ENCODE measurements at regions not wholly inside any gene's neighbourhood (a gene's known extent, or its start where the extent isn't known, plus 50 kb on each side); places are given as distances from the start of the nearest gene placed in this dataset.

DNA sequence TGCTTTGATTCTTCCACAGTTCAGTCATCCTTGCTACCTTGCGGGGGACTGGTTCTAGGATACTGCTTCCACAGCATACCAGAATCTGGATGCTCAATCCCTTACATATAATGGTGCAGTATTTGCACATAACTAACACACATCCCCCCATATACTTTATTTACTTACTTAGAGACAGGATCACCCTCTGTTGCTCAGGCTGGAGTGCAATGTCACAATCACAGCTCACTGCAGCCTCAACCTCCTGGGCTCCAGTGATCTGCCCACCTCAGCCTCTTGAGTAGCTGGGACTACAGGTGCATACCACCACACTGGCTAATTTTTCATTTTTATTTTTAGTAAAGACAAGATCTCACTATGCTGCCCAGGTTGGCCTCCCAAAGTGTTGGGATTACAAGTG is 112.2 kb downstream of the GOSR1 start:
- H3K27me3 ChIP-seq (ENCODE audit: control insufficient read depth in 2 of 2, insufficient read depth in 2 of 2, low read length in 2 of 2), result no peaks in the 10 kb centered on the region
- Mint-ChIP-seq H3K4me3 (no peak overlapping the region), H3K27ac (no peak overlapping the region), H3K36me3 (no peaks in the 10 kb centered on the region), H3K9me3 (peaks cover 0 to 8% (median 3%) of the 10 kb centered on the region in 7 donors), H3K27me3 (ENCODE audit: low read depth in 3 of 3) (peaks cover 0 to 4% (median 2%) of the 10 kb centered on the region in 3 donors), H3K4me1 (no peaks in the 10 kb centered on the region)
- no peak for TF ChIP-seq CTCF (IDR thresholded peaks at IDR 0.05)
- no peak overlapping the region for H2AFZ ChIP-seq (ENCODE audit: insufficient read depth, low read depth, low read length, poor library complexity, severe bottlenecking)
- no peak overlapping the region for H3K4me2 ChIP-seq (replicated peaks; ENCODE audit: extremely low read depth, low read length, poor library complexity, severe bottlenecking)
- no peaks in the 10 kb centered on the region for H3K4me1 ChIP-seq (ENCODE audit: control insufficient read depth in 1 of 2, insufficient read depth in 2 of 2, low read length in 2 of 2)
- H4K20me1 ChIP-seq (ENCODE audit: insufficient read depth, low read length), result no peaks in the 10 kb centered on the region
- no peaks in the 10 kb centered on the region for H3K36me3 ChIP-seq (replicated peaks in 1 of 2; ENCODE audit: control insufficient read depth in 1 of 2, insufficient read depth in 2 of 2, low read length in 2 of 2)
- intact Hi-C loops (cut with micrococcal nuclease), result no loop called here
- no peak overlapping the region for H3K4me3 ChIP-seq (replicated peaks in 1 of 3; ENCODE audit: low read depth in 2 of 3, low read length in 3 of 3)
- H3K9ac ChIP-seq (ENCODE audit: insufficient read depth, low read length, poor library complexity, severe bottlenecking), result no peak overlapping the region
- DNase-seq, result no peak
- H3K79me2 ChIP-seq (ENCODE audit: insufficient read depth, low read length), result no peaks in the 10 kb centered on the region
- no peak overlapping the region for H3K27ac ChIP-seq (ENCODE audit: low read depth in 1 of 2, low read length in 2 of 2)
- WGBS (ENCODE audit: insufficient coverage), result 100% methylated on average over 1 of the region's 1 CpG
- no peaks in the 10 kb centered on the region for H3K9me3 ChIP-seq (replicated peaks in 1 of 2; ENCODE audit: control insufficient read depth in 1 of 2, insufficient read depth in 1 of 2, low read length in 2 of 2)

DNA sequence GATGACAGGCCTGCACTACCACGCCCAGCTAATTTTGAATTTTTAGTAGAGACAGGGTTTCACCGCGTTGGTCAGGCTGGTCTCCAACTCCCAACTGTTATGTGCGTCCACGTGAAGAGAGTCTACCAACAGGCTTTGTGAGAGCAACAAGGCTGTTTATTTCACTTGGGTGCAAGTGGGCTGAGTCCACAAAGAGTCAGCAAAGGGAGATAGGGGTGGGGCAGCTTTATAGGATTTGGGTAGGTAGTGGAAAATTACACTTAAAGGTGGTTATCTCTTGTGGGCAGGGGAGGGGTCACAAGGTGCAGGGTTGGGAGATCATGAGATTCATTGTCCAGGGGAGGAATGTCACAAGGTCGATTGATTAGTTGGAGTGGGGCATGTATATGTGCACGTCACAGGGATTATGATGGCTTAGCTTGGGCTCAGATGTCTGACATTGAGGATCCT is 111.6 kb downstream of the GOSR1 start:
- H3K27me3 ChIP-seq (ENCODE audit: control insufficient read depth in 2 of 2, insufficient read depth in 2 of 2, low read length in 2 of 2), result no peaks in the 10 kb centered on the region
- H3K36me3 ChIP-seq (replicated peaks in 1 of 2; ENCODE audit: control insufficient read depth in 1 of 2, insufficient read depth in 2 of 2, low read length in 2 of 2), result no peaks in the 10 kb centered on the region
- no peaks in the 10 kb centered on the region for H3K4me1 ChIP-seq (ENCODE audit: control insufficient read depth in 1 of 2, insufficient read depth in 2 of 2, low read length in 2 of 2)
- intact Hi-C loops (cut with micrococcal nuclease), result no loop called here
- no peak for DNase-seq
- peaks cover 0 to 10% (median 3%) of the 10 kb centered on the region in 7 donors for H3K9me3 Mint-ChIP-seq
- no peak overlapping the region for H3K9ac ChIP-seq (ENCODE audit: insufficient read depth, low read length, poor library complexity, severe bottlenecking)
- H3K27ac Mint-ChIP-seq, result peak overlapping the region in 1 of 7 donors; percentile 71
- no peaks in the 10 kb centered on the region for H3K36me3 Mint-ChIP-seq
- no peak for TF ChIP-seq CTCF (IDR thresholded peaks at IDR 0.05)
- H3K4me2 ChIP-seq (replicated peaks; ENCODE audit: extremely low read depth, low read length, poor library complexity, severe bottlenecking), result no peak overlapping the region
- WGBS (ENCODE audit: insufficient coverage), result 100% methylated on average over 5 of the region's 7 CpGs
- no peaks in the 10 kb centered on the region for H3K4me1 Mint-ChIP-seq
- H3K4me3 Mint-ChIP-seq, result no peak overlapping the region
- H3K79me2 ChIP-seq (ENCODE audit: insufficient read depth, low read length), result no peaks in the 10 kb centered on the region
- H3K9me3 ChIP-seq (replicated peaks in 1 of 2; ENCODE audit: control insufficient read depth in 1 of 2, insufficient read depth in 1 of 2, low read length in 2 of 2), result no peaks in the 10 kb centered on the region
- no peaks in the 10 kb centered on the region for H4K20me1 ChIP-seq (ENCODE audit: insufficient read depth, low read length)
- no peak overlapping the region for H3K4me3 ChIP-seq (replicated peaks in 1 of 3; ENCODE audit: low read depth in 2 of 3, low read length in 3 of 3)
- peaks cover 2 to 4% (median 3%) of the 10 kb centered on the region in 3 donors for H3K27me3 Mint-ChIP-seq (ENCODE audit: low read depth in 3 of 3)
- no peak overlapping the region for H2AFZ ChIP-seq (ENCODE audit: insufficient read depth, low read depth, low read length, poor library complexity, severe bottlenecking)
- H3K27ac ChIP-seq (ENCODE audit: low read depth in 1 of 2, low read length in 2 of 2), result no peak overlapping the region
